ENCODE measurements at regions not wholly inside any gene's neighbourhood (a gene's known extent, or its start where the extent isn't known, plus 50 kb on each side); places are given as distances from the start of the nearest gene placed in this dataset.
A peak's percentile ranks its signal among the peaks of the same experiment; 100 is the strongest.
"Not testable (repeated sequence)": the region's sequence is repeated elsewhere in the genome, so short reads cannot be mapped to it uniquely, and the experiment has no call there.

DNA sequence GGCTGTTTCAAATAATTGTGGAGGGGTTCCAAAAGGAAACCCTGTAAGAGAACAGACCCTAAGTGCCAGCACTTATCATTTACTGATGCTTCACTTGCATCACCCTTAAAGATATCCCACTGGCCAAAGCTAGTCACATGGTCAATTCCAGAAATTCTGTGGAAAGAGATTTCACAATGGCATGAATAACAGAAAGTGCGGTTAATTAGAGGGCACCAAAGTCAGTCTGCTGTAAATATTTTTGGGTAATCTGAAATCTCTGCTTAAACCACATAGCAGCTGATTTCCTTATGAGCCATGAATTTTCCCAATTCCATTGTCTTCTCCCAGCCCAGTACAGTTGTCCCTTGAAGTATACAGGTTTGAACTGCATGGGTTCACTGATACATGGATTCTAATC, 346.1 kb downstream of the SI start:
- 97 to 100% methylated on average over 1 of the region's 1 CpG for WGBS, 2 experiments (ENCODE audit: insufficient coverage in 1 of 2, insufficient read length in 1 of 2)
- no peaks in the 10 kb centered on the region for H3K9me3 Mint-ChIP-seq

DNA sequence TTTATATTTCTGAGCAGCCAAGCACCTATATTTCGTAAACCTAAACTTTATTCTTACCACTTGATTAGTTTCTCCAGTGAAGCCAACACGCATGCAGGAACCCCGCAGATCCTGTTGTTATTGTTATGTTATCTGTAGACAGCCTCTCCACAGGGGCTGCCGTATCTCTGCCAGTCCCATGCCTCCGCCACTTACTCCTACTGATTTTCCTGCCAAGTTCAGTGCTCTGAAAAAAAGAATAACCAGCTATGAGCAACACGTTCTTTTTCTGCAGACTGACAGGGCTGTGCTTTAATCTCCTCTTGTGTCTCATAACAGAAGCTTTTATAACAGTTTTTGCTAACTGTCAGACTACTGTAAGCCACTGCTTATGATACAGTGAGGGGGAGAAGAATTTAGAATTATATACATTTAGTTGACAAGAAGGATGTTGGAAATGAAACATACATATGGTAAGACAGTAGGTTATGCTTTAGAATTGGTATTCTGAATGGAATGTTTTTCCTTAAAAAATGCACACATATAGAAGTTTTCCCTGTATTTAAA, 347.4 kb downstream of the SI start:
- no peaks in the 10 kb centered on the region for H3K36me3 ChIP-seq (ENCODE audit: control insufficient read depth, insufficient read depth, low read length)
- TF ChIP-seq, protein P1, sequence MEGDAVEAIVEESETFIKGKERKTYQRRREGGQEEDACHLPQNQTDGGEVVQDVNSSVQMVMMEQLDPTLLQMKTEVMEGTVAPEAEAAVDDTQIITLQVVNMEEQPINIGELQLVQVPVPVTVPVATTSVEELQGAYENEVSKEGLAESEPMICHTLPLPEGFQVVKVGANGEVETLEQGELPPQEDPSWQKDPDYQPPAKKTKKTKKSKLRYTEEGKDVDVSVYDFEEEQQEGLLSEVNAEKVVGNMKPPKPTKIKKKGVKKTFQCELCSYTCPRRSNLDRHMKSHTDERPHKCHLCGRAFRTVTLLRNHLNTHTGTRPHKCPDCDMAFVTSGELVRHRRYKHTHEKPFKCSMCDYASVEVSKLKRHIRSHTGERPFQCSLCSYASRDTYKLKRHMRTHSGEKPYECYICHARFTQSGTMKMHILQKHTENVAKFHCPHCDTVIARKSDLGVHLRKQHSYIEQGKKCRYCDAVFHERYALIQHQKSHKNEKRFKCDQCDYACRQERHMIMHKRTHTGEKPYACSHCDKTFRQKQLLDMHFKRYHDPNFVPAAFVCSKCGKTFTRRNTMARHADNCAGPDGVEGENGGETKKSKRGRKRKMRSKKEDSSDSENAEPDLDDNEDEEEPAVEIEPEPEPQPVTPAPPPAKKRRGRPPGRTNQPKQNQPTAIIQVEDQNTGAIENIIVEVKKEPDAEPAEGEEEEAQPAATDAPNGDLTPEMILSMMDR (conservative IDR thresholded peaks at IDR 0.05) = no peak
- H3K9me3 ChIP-seq (ENCODE audit: control insufficient read depth, low read length) = no peaks in the 10 kb centered on the region
- peaks cover 7% of the 10 kb centered on the region for H3K4me1 Mint-ChIP-seq
- no peak overlapping the region for H3K9ac ChIP-seq (ENCODE audit: extremely low read depth, low read length, poor library complexity, severe bottlenecking)
- no peak overlapping the region for H3K27ac ChIP-seq (ENCODE audit: low read depth, low read length)
- H3K4me3 ChIP-seq (ENCODE audit: low read length) = no peak overlapping the region
- DNase-seq = peak; percentile 62
- no peaks in the 10 kb centered on the region for H3K27me3 ChIP-seq (ENCODE audit: control insufficient read depth, insufficient read depth, low read length, poor library complexity, severe bottlenecking)
- H3K27me3 Mint-ChIP-seq (ENCODE audit: insufficient read depth) = no peaks in the 10 kb centered on the region
- H3K4me3 Mint-ChIP-seq = no peak overlapping the region
- 60 to 67% methylated on average over 2 to 6 of the region's 6 CpGs for WGBS, 2 experiments (ENCODE audit: insufficient coverage in 1 of 2, insufficient read length in 1 of 2)
- no peak overlapping the region for H3K27ac Mint-ChIP-seq
- peaks cover 2% of the 10 kb centered on the region for H3K4me1 ChIP-seq (ENCODE audit: control insufficient read depth, insufficient read depth, low read length)
- H3K36me3 Mint-ChIP-seq (ENCODE audit: low read depth) = no peaks in the 10 kb centered on the region
- no peaks in the 10 kb centered on the region for H3K9me3 Mint-ChIP-seq

More for the DNA sequence above, 346.1 kb downstream of the SI start:
- no peaks in the 10 kb centered on the region for H3K36me3 Mint-ChIP-seq (ENCODE audit: low read depth)
- TF ChIP-seq, protein P1 (conservative IDR thresholded peaks at IDR 0.05) = no peak
- Histone ChIP-seq H3K9me3 (ENCODE audit: control insufficient read depth, low read length) (no peaks in the 10 kb centered on the region), H3K4me3 (ENCODE audit: low read length) (no peak overlapping the region), H3K4me1 (ENCODE audit: control insufficient read depth, insufficient read depth, low read length) (peaks cover 2% of the 10 kb centered on the region), H3K9ac (ENCODE audit: extremely low read depth, low read length, poor library complexity, severe bottlenecking) (no peak overlapping the region), H3K36me3 (ENCODE audit: control insufficient read depth, insufficient read depth, low read length) (no peaks in the 10 kb centered on the region), H3K27me3 (ENCODE audit: control insufficient read depth, insufficient read depth, low read length, poor library complexity, severe bottlenecking) (no peaks in the 10 kb centered on the region), H3K27ac (ENCODE audit: low read depth, low read length) (no peak overlapping the region)
- peaks cover 8% of the 10 kb centered on the region for H3K4me1 Mint-ChIP-seq
- no peak overlapping the region for H3K4me3 Mint-ChIP-seq
- no peaks in the 10 kb centered on the region for H3K27me3 Mint-ChIP-seq (ENCODE audit: insufficient read depth)
- no peak overlapping the region for H3K27ac Mint-ChIP-seq
- no peak for DNase-seq

DNA sequence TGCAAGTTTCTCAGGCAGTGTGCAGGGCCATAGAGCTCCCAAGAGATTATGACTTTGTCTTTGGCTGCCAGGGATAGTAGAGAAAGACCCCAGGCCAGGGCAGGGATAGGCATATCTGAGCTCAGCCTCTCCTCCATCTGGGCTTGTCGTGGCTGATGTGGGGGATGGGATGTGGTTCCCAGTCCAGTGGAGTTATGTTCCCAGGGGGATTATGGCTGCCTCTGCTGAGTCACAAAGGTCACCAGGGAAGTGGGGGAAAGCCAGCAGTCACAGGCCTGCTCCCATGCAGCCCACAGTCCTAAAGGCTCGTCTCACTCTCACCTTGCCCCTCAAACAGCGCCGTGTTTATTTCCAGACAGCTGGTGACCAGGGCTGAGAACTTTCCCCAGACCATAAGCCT, 354.9 kb downstream of the SI start:
- Mint-ChIP-seq H3K4me1 (peaks cover 3% of the 10 kb centered on the region), H3K9me3 (no peaks in the 10 kb centered on the region), H3K27ac (peak overlapping the region; percentile 77), H3K4me3 (no peak overlapping the region), H3K36me3 (ENCODE audit: low read depth) (no peaks in the 10 kb centered on the region), H3K27me3 (ENCODE audit: insufficient read depth) (no peaks in the 10 kb centered on the region)
- DNase-seq = peak; percentile 64
- Histone ChIP-seq H3K9me3 (ENCODE audit: control insufficient read depth, low read length) (no peaks in the 10 kb centered on the region), H3K4me3 (ENCODE audit: low read length) (no peak overlapping the region), H3K36me3 (ENCODE audit: control insufficient read depth, insufficient read depth, low read length) (no peaks in the 10 kb centered on the region), H3K27ac (ENCODE audit: low read depth, low read length) (no peak overlapping the region), H3K27me3 (ENCODE audit: control insufficient read depth, insufficient read depth, low read length, poor library complexity, severe bottlenecking) (no peaks in the 10 kb centered on the region), H3K4me1 (ENCODE audit: control insufficient read depth, insufficient read depth, low read length) (no peaks in the 10 kb centered on the region), H3K9ac (ENCODE audit: extremely low read depth, low read length, poor library complexity, severe bottlenecking) (no peak overlapping the region)
- TF ChIP-seq, protein P1 (conservative IDR thresholded peaks at IDR 0.05) = no peak
- WGBS, 2 experiments (ENCODE audit: insufficient coverage in 1 of 2, insufficient read length in 1 of 2) = 91 to 100% methylated on average over 3 to 4 of the region's 4 CpGs

DNA sequence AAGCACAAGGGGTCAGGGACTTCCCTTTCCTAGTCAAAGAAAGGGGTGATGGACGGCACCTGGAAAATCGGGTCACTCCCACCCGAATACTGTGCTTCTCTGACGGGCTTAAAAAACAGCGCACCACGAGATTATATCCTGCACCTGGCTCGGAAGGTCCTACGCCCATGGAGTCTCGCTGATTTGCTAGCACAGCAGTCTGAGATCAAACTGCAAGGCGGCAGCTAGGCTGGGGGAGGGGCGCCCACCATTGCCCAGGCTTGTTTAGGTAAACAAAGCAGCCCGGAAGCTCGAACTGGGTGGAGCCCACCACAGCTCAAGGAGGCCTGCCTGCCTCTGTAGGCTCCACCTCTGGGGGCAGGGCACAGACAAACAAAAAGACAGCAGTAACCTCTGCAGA, 375.5 kb downstream of the SI start:
- H3K9me3 ChIP-seq (ENCODE audit: control insufficient read depth, low read length); H3K27me3 Mint-ChIP-seq (ENCODE audit: insufficient read depth); H3K4me1 ChIP-seq (ENCODE audit: control insufficient read depth, insufficient read depth, low read length); H3K4me3 ChIP-seq (ENCODE audit: low read length); H3K36me3 Mint-ChIP-seq (ENCODE audit: low read depth); H3K36me3 ChIP-seq (ENCODE audit: control insufficient read depth, insufficient read depth, low read length); DNase-seq; H3K27me3 ChIP-seq (ENCODE audit: control insufficient read depth, insufficient read depth, low read length, poor library complexity, severe bottlenecking); H3K27ac Mint-ChIP-seq; H3K27ac ChIP-seq (ENCODE audit: low read depth, low read length); H3K4me1 Mint-ChIP-seq; H3K4me3 Mint-ChIP-seq; H3K9ac ChIP-seq (ENCODE audit: extremely low read depth, low read length, poor library complexity, severe bottlenecking): not testable (repeated sequence)
- peaks cover 10% of the 10 kb centered on the region for H3K9me3 Mint-ChIP-seq
- 94 to 96% methylated on average over 4 to 11 of the region's 13 CpGs for WGBS, 2 experiments (ENCODE audit: insufficient coverage in 1 of 2, insufficient read length in 1 of 2)
